Pancreas (tissue), 10 donors: ENCODE measurements at regions not wholly inside any gene's neighbourhood (a gene's known extent, or its start where the extent isn't known, plus 50 kb on each side); places are given as distances from the start of the nearest gene placed in this dataset.

Source experiments
- ATAC-seq, 4 donors: fragments of 200-7000 bp; cut with Tn5 transposase; one replicate each; pipeline versions ENCODE4 v1.8.0 to v1.9.1; 2020; ENCODE audit warnings: mild to moderate bottlenecking in 4 of 4, moderate library complexity in 4 of 4
- DNase-seq, 6 donors: peaks; one replicate each; pipeline ENCODE4 v3.0.0-alpha.2; 2020
- FAIRE-seq: peaks from 2 replicates; lab custom pipeline; 2012; peaks lifted over from hg19 to GRCh38; lab: Jason Lieb, UNC
- H3K27ac ChIP-seq, 4 donors: fragments of 200-600 bp; sonication (generic); 1 replicate in 3 of 4; 2 replicates in 1 of 4; pipeline versions ENCODE4 v1.5.0 to v1.8.0; 2020
- H3K27me3 ChIP-seq, 4 donors: fragments of 200-600 bp; one replicate each; pipeline ENCODE4 v1.8.0; 2021
- H3K36me3 ChIP-seq, 3 donors: fragments of 200-600 bp; sonication (generic) in 1 of 3; one replicate each; pipeline versions ENCODE4 v1.5.0 to v1.8.0; 2020 to 2021
- H3K4me1 ChIP-seq, 3 donors: fragments of 200-600 bp; one replicate each; pipeline ENCODE4 v1.8.0; 2021
- H3K4me3 ChIP-seq, 4 donors: fragments of 200-600 bp; sonication (generic) in 2 of 4; one replicate each; pipeline versions ENCODE4 v1.5.0 to v1.8.0; 2020 to 2021
- H3K9me3 ChIP-seq, 4 donors: fragments of 200-600 bp; one replicate each; pipeline ENCODE4 v1.8.0; 2021
- CTCF ChIP-seq, 4 donors: fragments of 200-600 bp; sonication (generic) in 3 of 4; IDR thresholded peaks; one replicate each; pipeline versions ENCODE4 v1.5.0 to v1.8.0; 2021; ENCODE audit warnings: antibody characterized with exemption in 4 of 4
- WGBS, 2 donors: extraction: QIAGEN DNeasy Blood & Tissue Kit; methylation state at CpG; one replicate each; pipeline ENCODE4 v1.1.7; 2013; 5-methylcytosine and 5-hydroxymethylcytosine counted together
- intact Hi-C, 3 donors: fragments of 100-400 bp; cut with DNase I; formaldehyde crosslinking; loops; one replicate each; pipeline versions ENCODE4 v1.11.1 to v1.14.2; 2022
- donor health status: healthy with polysubstance abuse.
- donor health status: DM: no; HTN: no; CAD: no; lungs with moderate emphysema.
- donor health status: DM: no; HTN: no; CAD: no.
- donor health status: control.
- donor health status: control.
- donor health status: Bipolar disorder and iron deficiency.
- donor health status: DM: yes; HTN: yes; CAD: no.
- donor health status: DM: no; HTN: no; CAD: no.
- donor health status: DM: no; HTN: no; CAD: no.
- donor health status: DM: yes; HTN: yes; CAD: no.

- intact Hi-C loops = no loop called here
- WGBS, 2 donors = 83 to 90% methylated on average over 2 of the region's 2 CpGs
- no peak overlapping the region for H3K4me3 ChIP-seq
- no peak for DNase-seq
- no peaks in the 10 kb centered on the region for H3K4me1 ChIP-seq
- no peaks in the 10 kb centered on the region for H3K9me3 ChIP-seq
- TF ChIP-seq CTCF (IDR thresholded peaks at IDR 0.05) = no peak
- no peaks in the 10 kb centered on the region for H3K27me3 ChIP-seq
- no peaks in the 10 kb centered on the region for H3K36me3 ChIP-seq
- FAIRE-seq = no peak
- no peak overlapping the region for H3K27ac ChIP-seq
- ATAC-seq = no peak
Observed at GRCh38 chr1:81288689-81289088, 512.0 kb upstream of the ADGRL2 start.

GRCh38 chr1:81287411-81288080, 513.2 kb upstream of the ADGRL2 start:
- FAIRE-seq = no peak
- intact Hi-C loops = no loop called here
- no peak overlapping the region for H3K27ac ChIP-seq
- no peaks in the 10 kb centered on the region for H3K4me1 ChIP-seq
- H3K27me3 ChIP-seq = no peaks in the 10 kb centered on the region
- 49 to 63% methylated on average over 2 of the region's 2 CpGs for WGBS, 2 donors
- no peak for DNase-seq
- no peaks in the 10 kb centered on the region for H3K36me3 ChIP-seq
- H3K9me3 ChIP-seq = no peaks in the 10 kb centered on the region
- ATAC-seq = no peak
- TF ChIP-seq CTCF (IDR thresholded peaks at IDR 0.05) = no peak
- H3K4me3 ChIP-seq = no peak overlapping the region

GRCh38 chr1:81270051-81270450, 530.7 kb upstream of the ADGRL2 start:
- DNase-seq (no peak), ATAC-seq (no peak), FAIRE-seq (no peak)
- 61 to 77% methylated on average over 2 of the region's 2 CpGs for WGBS, 2 donors
- H3K4me3 ChIP-seq = no peak overlapping the region
- no peaks in the 10 kb centered on the region for H3K9me3 ChIP-seq
- no peak for TF ChIP-seq CTCF (IDR thresholded peaks at IDR 0.05)
- H3K4me1 ChIP-seq = no peaks in the 10 kb centered on the region
- no peaks in the 10 kb centered on the region for H3K27me3 ChIP-seq
- intact Hi-C loops = no loop called here
- no peaks in the 10 kb centered on the region for H3K36me3 ChIP-seq
- H3K27ac ChIP-seq = no peak overlapping the region

- no peaks in the 10 kb centered on the region for H3K36me3 ChIP-seq
- no peaks in the 10 kb centered on the region for H3K27me3 ChIP-seq
- H3K9me3 ChIP-seq = no peaks in the 10 kb centered on the region
- ATAC-seq (no peak), FAIRE-seq (no peak), DNase-seq (no peak)
- H3K27ac ChIP-seq = no peak overlapping the region
- no peak overlapping the region for H3K4me3 ChIP-seq
- WGBS, 2 donors = 59 to 65% methylated on average over 3 of the region's 3 CpGs
- no peak for TF ChIP-seq CTCF (IDR thresholded peaks at IDR 0.05)
- no peaks in the 10 kb centered on the region for H3K4me1 ChIP-seq
- intact Hi-C loops = no loop called here
Observed at GRCh38 chr1:81264976-81265375, 535.8 kb upstream of the ADGRL2 start.

GRCh38 chr1:81259625-81260411, 540.9 kb upstream of the ADGRL2 start:
- TF ChIP-seq CTCF (IDR thresholded peaks at IDR 0.05) = no peak
- FAIRE-seq = no peak

More at GRCh38 chr1:81259625-81260411, 540.9 kb upstream of the ADGRL2 start:
- intact Hi-C loops = no loop called here
- DNase-seq (no peak), ATAC-seq (no peak)
- H3K4me3 ChIP-seq = no peak overlapping the region
- 64 to 71% methylated on average over 6 of the region's 6 CpGs for WGBS, 2 donors
- H3K27ac ChIP-seq = no peak overlapping the region
- no peaks in the 10 kb centered on the region for H3K36me3 ChIP-seq
- H3K4me1 ChIP-seq = no peaks in the 10 kb centered on the region
- H3K27me3 ChIP-seq = no peaks in the 10 kb centered on the region
- no peaks in the 10 kb centered on the region for H3K9me3 ChIP-seq
